Heart left ventricle (tissue), 13 donors: ENCODE measurements at regions not wholly inside any gene's neighbourhood (a gene's known extent, or its start where the extent isn't known, plus 50 kb on each side); places are given as distances from the start of the nearest gene placed in this dataset.

Experiments used
- POLR2A ChIP-seq, 2 donors: fragments of 450-650 bp; IDR thresholded peaks; one replicate each; pipeline ENCODE4 v1.6.1; 2017; ENCODE audit warnings: antibody characterized with exemption in 2 of 2, mild to moderate bottlenecking in 2 of 2, moderate library complexity in 2 of 2
- TF ChIP-seq, protein P1 (sequence below), 12 donors: fragments of 200-600 bp; sonication (generic) in 4 of 12; IDR thresholded peaks; one replicate each; pipeline versions ENCODE4 v1.5.0 to v1.8.0; 2018 to 2022; ENCODE audit warnings: antibody characterized with exemption in 12 of 12, mild to moderate bottlenecking in 5 of 12
- donor health status: ischemic (EF 13 %, LVEDD 7.1; RV severe dilation, severe dysfunction).
- donor health status: DM: no; HTN: yes; CAD: no.
- donor health status: DM: no; HTN: no; CAD: no.
- donor health status: ischemic (EF 25% LVEDD 6.9; RV normal size, moderate dysfunction).
- donor health status: ischemic (EF 25% LVEDD 5.7; RV mildly dilated, moderate dysfunction).
- donor health status: ischemic (EF 35%, LVEDD 5.7; RV mildly dilated, moderate dysfunction).
- donor health status: nonischemic (EF 11% LVEDD 7.7; RV severe dilation, severe dysfunction).
- donor health status: DM: yes; HTN: yes; CAD: no.
- donor health status: PGD.
- donor health status: ischemic (EF 29% LVEDD 5.4; RV normal size, mild dysfunction).
- donor health status: nonischemic (EF 23%, LVEDD 6.1; RV moderate dilation, normal function).

DNA sequence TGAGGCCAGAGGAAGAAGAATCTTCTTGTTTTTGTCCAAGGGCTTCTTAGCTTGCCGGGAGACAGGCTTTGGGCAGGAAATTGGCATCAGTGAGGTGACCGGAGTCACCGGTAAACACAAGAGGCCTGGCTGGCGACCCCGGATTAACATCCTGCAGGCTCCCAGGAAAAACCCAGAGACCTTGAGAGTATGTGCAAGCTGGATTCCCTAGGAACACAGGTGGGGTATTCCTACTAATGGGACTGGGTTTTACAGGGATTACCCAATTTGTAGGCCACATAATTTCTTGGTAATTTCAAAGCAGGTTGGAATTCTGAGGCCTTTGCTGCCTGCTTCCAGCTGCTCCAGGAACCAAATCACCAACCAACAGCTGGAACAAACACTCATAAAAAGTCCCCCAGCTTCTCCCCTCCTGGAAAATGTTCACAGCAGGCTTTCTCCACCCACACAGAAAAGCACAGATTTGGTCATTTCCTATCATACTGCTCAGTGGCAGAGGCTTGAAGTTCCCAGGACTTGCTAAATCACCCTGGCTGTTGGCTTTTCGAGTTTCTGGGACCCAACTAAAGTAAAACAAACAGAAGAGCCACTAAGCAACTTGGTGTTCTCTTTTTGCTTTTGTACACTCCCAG, 258.8 kb downstream of the IRF8 start:
- TF ChIP-seq, protein P1, sequence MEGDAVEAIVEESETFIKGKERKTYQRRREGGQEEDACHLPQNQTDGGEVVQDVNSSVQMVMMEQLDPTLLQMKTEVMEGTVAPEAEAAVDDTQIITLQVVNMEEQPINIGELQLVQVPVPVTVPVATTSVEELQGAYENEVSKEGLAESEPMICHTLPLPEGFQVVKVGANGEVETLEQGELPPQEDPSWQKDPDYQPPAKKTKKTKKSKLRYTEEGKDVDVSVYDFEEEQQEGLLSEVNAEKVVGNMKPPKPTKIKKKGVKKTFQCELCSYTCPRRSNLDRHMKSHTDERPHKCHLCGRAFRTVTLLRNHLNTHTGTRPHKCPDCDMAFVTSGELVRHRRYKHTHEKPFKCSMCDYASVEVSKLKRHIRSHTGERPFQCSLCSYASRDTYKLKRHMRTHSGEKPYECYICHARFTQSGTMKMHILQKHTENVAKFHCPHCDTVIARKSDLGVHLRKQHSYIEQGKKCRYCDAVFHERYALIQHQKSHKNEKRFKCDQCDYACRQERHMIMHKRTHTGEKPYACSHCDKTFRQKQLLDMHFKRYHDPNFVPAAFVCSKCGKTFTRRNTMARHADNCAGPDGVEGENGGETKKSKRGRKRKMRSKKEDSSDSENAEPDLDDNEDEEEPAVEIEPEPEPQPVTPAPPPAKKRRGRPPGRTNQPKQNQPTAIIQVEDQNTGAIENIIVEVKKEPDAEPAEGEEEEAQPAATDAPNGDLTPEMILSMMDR (IDR thresholded peaks at IDR 0.05): no peak
- no peak for TF ChIP-seq POLR2A (IDR thresholded peaks at IDR 0.05)
